ENCODE measurements at regions not wholly inside any gene's neighbourhood (a gene's known extent, or its start where the extent isn't known, plus 50 kb on each side); places are given as distances from the start of the nearest gene placed in this dataset.

- H3K4me1 ChIP-seq: peaks cover 0 to 8% (median 4%) of the 10 kb centered on the region in 4 donors
Observed at GRCh38 chr4:53645108-53645507, 53.8 kb upstream of the LNX1 start.

GRCh38 chr4:53644607-53645006 lies 53.3 kb upstream of the LNX1 start:
- TF ChIP-seq EP300 (IDR thresholded peaks at IDR 0.05) (no peak), POLR2A (IDR thresholded peaks at IDR 0.05) (no peak), CTCF (IDR thresholded peaks at IDR 0.05) (no peak)
- H3K9me3 ChIP-seq: no peaks in the 10 kb centered on the region
- H3K27ac ChIP-seq: no peak overlapping the region
- peaks cover 0 to 8% (median 4%) of the 10 kb centered on the region in 4 donors for H3K4me1 ChIP-seq
- H3K4me3 ChIP-seq: no peak overlapping the region
- WGBS, 2 donors: 75 to 78% methylated on average over 3 of the region's 3 CpGs
- no peak for DNase-seq (ENCODE audit: low spot score in 2 of 2)
- H3K27me3 ChIP-seq: no peaks in the 10 kb centered on the region
- no peaks in the 10 kb centered on the region for H3K36me3 ChIP-seq

More at GRCh38 chr4:53645108-53645507, 53.8 kb upstream of the LNX1 start:
- no peak for DNase-seq (ENCODE audit: low spot score in 2 of 2)
- no peaks in the 10 kb centered on the region for H3K27me3 ChIP-seq
- H3K9me3 ChIP-seq: no peaks in the 10 kb centered on the region
- H3K4me3 ChIP-seq: no peak overlapping the region
- no peak for TF ChIP-seq CTCF (IDR thresholded peaks at IDR 0.05)
- 82 to 90% methylated on average over 3 of the region's 3 CpGs for WGBS, 2 donors
- no peaks in the 10 kb centered on the region for H3K36me3 ChIP-seq
- peak overlapping the region in 1 of 4 donors; percentile 15 for H3K27ac ChIP-seq

All from tibial nerve (tissue), 4 donors.